Large intestine (tissue), 3 donors: ENCODE measurements at regions not wholly inside any gene's neighbourhood (a gene's known extent, or its start where the extent isn't known, plus 50 kb on each side); places are given as distances from the start of the nearest gene placed in this dataset.

Source experiments
- DNase-seq, 2 donors: peaks; one replicate each; pipeline versions ENCODE4 v3.0.0 to v3.0.0-alpha.2; 2013
- H3K27ac ChIP-seq: one replicate; pipeline ENCODE4 v1.5.1; 2013; ENCODE audit warnings: low read length
- H3K27me3 ChIP-seq: 2 replicates; pipeline ENCODE4 v1.6.1; 2013; ENCODE audit warnings: low read length; ENCODE audit not compliant: control insufficient read depth, insufficient read depth
- H3K36me3 ChIP-seq: 2 replicates; pipeline ENCODE4 v1.6.1; 2013; ENCODE audit warnings: low read length; ENCODE audit not compliant: control insufficient read depth, insufficient read depth
- H3K4me1 ChIP-seq: one replicate; pipeline ENCODE4 v1.6.1; 2013; ENCODE audit warnings: low read length; ENCODE audit not compliant: control insufficient read depth, insufficient read depth
- H3K4me3 ChIP-seq: one replicate; pipeline ENCODE4 v1.5.1; 2013; ENCODE audit warnings: low read length
- H3K9me3 ChIP-seq: one replicate; pipeline ENCODE4 v1.6.1; 2013; ENCODE audit warnings: mild to moderate bottlenecking, low read depth, low read length, moderate library complexity; ENCODE audit not compliant: control insufficient read depth
- WGBS: methylation state at CpG from one replicate; pipeline ENCODE4 v1.1.5; 2013; ENCODE audit warnings: low lambda C conversion rate; ENCODE audit not compliant: insufficient coverage; 5-methylcytosine and 5-hydroxymethylcytosine counted together

GRCh38 chr6:94270091-94270948 lies 851.0 kb upstream of the EPHA7 start:
- DNase-seq: peak in 1 of 2 donors; percentile 14
- Histone ChIP-seq H3K4me3 (no peak overlapping the region), H3K27ac (no peak overlapping the region), H3K27me3 (no peaks in the 10 kb centered on the region), H3K9me3 (no peaks in the 10 kb centered on the region), H3K4me1 (no peaks in the 10 kb centered on the region), H3K36me3 (no peaks in the 10 kb centered on the region)
- 83% methylated on average over 1 of the region's 4 CpGs for WGBS

GRCh38 chr6:94269256-94269655 lies 849.9 kb upstream of the EPHA7 start:
- H3K4me3 ChIP-seq: no peak overlapping the region
- H3K4me1 ChIP-seq: no peaks in the 10 kb centered on the region
- DNase-seq: no peak
- no peaks in the 10 kb centered on the region for H3K9me3 ChIP-seq
- H3K27ac ChIP-seq: no peak overlapping the region
- H3K36me3 ChIP-seq: no peaks in the 10 kb centered on the region
- no peaks in the 10 kb centered on the region for H3K27me3 ChIP-seq

GRCh38 chr6:94260765-94261164 lies 841.4 kb upstream of the EPHA7 start:
- Histone ChIP-seq H3K36me3 (no peaks in the 10 kb centered on the region), H3K27ac (peak overlapping the region; percentile 91), H3K27me3 (no peaks in the 10 kb centered on the region), H3K4me1 (peaks cover 13% of the 10 kb centered on the region), H3K4me3 (no peak overlapping the region), H3K9me3 (no peaks in the 10 kb centered on the region)
- DNase-seq: peak; percentile 52 to 81

- no CpG with 5 or more reads among the region's 1 CpG for WGBS
- DNase-seq: no peak
- Histone ChIP-seq H3K4me1 (no peaks in the 10 kb centered on the region), H3K4me3 (no peak overlapping the region), H3K9me3 (no peaks in the 10 kb centered on the region), H3K27me3 (no peaks in the 10 kb centered on the region), H3K27ac (no peak overlapping the region), H3K36me3 (no peaks in the 10 kb centered on the region)
Observed at GRCh38 chr6:94254689-94255088, 835.3 kb upstream of the EPHA7 start.

- no peaks in the 10 kb centered on the region for H3K27me3 ChIP-seq
- no peak for DNase-seq
- H3K4me1 ChIP-seq: no peaks in the 10 kb centered on the region
- no peaks in the 10 kb centered on the region for H3K36me3 ChIP-seq
- H3K9me3 ChIP-seq: no peaks in the 10 kb centered on the region
- H3K4me3 ChIP-seq: no peak overlapping the region
- H3K27ac ChIP-seq: no peak overlapping the region
Observed at GRCh38 chr6:94251878-94252277, 832.5 kb upstream of the EPHA7 start.

- DNase-seq: no peak
- no peak overlapping the region for H3K27ac ChIP-seq
- no peaks in the 10 kb centered on the region for H3K9me3 ChIP-seq
- no peaks in the 10 kb centered on the region for H3K36me3 ChIP-seq
- WGBS: 97% methylated on average over 4 of the region's 4 CpGs
- H3K4me1 ChIP-seq: no peaks in the 10 kb centered on the region
- no peaks in the 10 kb centered on the region for H3K27me3 ChIP-seq
- H3K4me3 ChIP-seq: no peak overlapping the region
Observed at GRCh38 chr6:94245395-94245794, 826.0 kb upstream of the EPHA7 start.

- Histone ChIP-seq H3K27me3 (no peaks in the 10 kb centered on the region), H3K36me3 (no peaks in the 10 kb centered on the region), H3K4me3 (no peak overlapping the region), H3K27ac (no peak overlapping the region), H3K9me3 (no peaks in the 10 kb centered on the region), H3K4me1 (no peaks in the 10 kb centered on the region)
- DNase-seq: no peak
- no CpG with 5 or more reads among the region's 1 CpG for WGBS
Observed at GRCh38 chr6:94238868-94239267, 819.5 kb upstream of the EPHA7 start.

- 54% methylated on average over 1 of the region's 4 CpGs for WGBS
- no peak overlapping the region for H3K27ac ChIP-seq
Observed at GRCh38 chr6:94227741-94228140, 808.4 kb upstream of the EPHA7 start.

GRCh38 chr6:94217836-94218235 lies 798.5 kb upstream of the EPHA7 start:
- DNase-seq: no peak
- Histone ChIP-seq H3K27me3 (no peaks in the 10 kb centered on the region), H3K27ac (no peak overlapping the region), H3K4me3 (no peak overlapping the region), H3K36me3 (no peaks in the 10 kb centered on the region), H3K4me1 (no peaks in the 10 kb centered on the region), H3K9me3 (no peaks in the 10 kb centered on the region)
- no CpG with 5 or more reads among the region's 2 CpGs for WGBS

More at GRCh38 chr6:94227741-94228140, 808.4 kb upstream of the EPHA7 start:
- Histone ChIP-seq H3K9me3 (no peaks in the 10 kb centered on the region), H3K4me3 (no peak overlapping the region), H3K36me3 (no peaks in the 10 kb centered on the region), H3K27me3 (no peaks in the 10 kb centered on the region), H3K4me1 (no peaks in the 10 kb centered on the region)
- DNase-seq: no peak

GRCh38 chr6:94215552-94215951 lies 796.2 kb upstream of the EPHA7 start:
- no peaks in the 10 kb centered on the region for H3K36me3 ChIP-seq
- no peak for DNase-seq
- no peaks in the 10 kb centered on the region for H3K4me1 ChIP-seq
- no peak overlapping the region for H3K27ac ChIP-seq
- WGBS: no CpG with 5 or more reads among the region's 1 CpG
- H3K9me3 ChIP-seq: no peaks in the 10 kb centered on the region
- H3K27me3 ChIP-seq: no peaks in the 10 kb centered on the region
- H3K4me3 ChIP-seq: no peak overlapping the region

GRCh38 chr6:94213226-94213625 lies 793.9 kb upstream of the EPHA7 start:
- peak in 1 of 2 donors; percentile 4 for DNase-seq
- H3K4me1 ChIP-seq: no peaks in the 10 kb centered on the region
- no peak overlapping the region for H3K27ac ChIP-seq
- H3K27me3 ChIP-seq: no peaks in the 10 kb centered on the region
- no peaks in the 10 kb centered on the region for H3K36me3 ChIP-seq
- no CpG with 5 or more reads among the region's 2 CpGs for WGBS
- H3K4me3 ChIP-seq: no peak overlapping the region
- no peaks in the 10 kb centered on the region for H3K9me3 ChIP-seq
